HepG2 (cell line): ENCODE measurements at regions not wholly inside any gene's neighbourhood (a gene's known extent, or its start where the extent isn't known, plus 50 kb on each side); places are given as distances from the start of the nearest gene placed in this dataset.

ENCODE experiments used
- ATAC-seq: fragments of 200-7000 bp; cut with Tn5 transposase; 3 replicates; pipeline ENCODE4 v1.9.1; 2020; ENCODE audit warnings: mild to moderate bottlenecking, moderate library complexity
- BruUV-seq: library from RNA; stranded (reverse); fragments of 400-500 nt; replicated peaks from 2 replicates; lab custom pipeline; 2021; lab: Mats Ljungman, UMichigan
- CTCF ChIA-PET: fragments of 300-600 bp; formaldehyde crosslinking; extraction: SDS; loops from one replicate; lab custom pipeline; 2021; ENCODE audit warnings: low total read pairs, inconsistent platforms, low intra/inter-chr PET ratio; lab: Yijun Ruan, JAX
- POLR2A ChIA-PET: fragments of 350-600 bp; sonication (Branson Sonifier 250); formaldehyde crosslinking; loops from one replicate; lab custom pipeline; 2020; ENCODE audit warnings: antibody characterized with exemption, inconsistent platforms; lab: Yijun Ruan, JAX
- DNase-seq: peaks from one replicate; pipeline ENCODE4 v3.0.0-alpha.2; 2015; ENCODE audit warnings: low spot score
- FAIRE-seq: peaks from 3 replicates; lab custom pipeline; 2011; peaks lifted over from hg19 to GRCh38; lab: Jason Lieb, UNC
- H2AFZ ChIP-seq: one replicate; pipeline ENCODE4 v1.6.1; 2011; ENCODE audit warnings: low read length, inconsistent platforms
- H3K27ac ChIP-seq: fragments of 300-600 bp; 3 replicates; pipeline ENCODE4 v1.8.0; 2011; ENCODE audit warnings: mixed run types, mild to moderate bottlenecking, mixed read lengths, low read length, inconsistent platforms; ENCODE audit not compliant: insufficient read depth; ENCODE audit errors: extremely low read length
- H3K27me3 ChIP-seq, 2 experiments: fragments of 200-600 bp in 1 of 2; 2 replicates in 1 of 2; 3 replicates in 1 of 2; pipeline versions ENCODE4 v1.6.0 to v1.8.0; 2011; ENCODE audit warnings: low read length in 2 of 2, mild to moderate bottlenecking in 2 of 2, moderate library complexity in 2 of 2, inconsistent platforms in 1 of 2; ENCODE audit not compliant: insufficient read depth in 2 of 2, control insufficient read depth in 1 of 2
- H3K36me3 ChIP-seq, 2 experiments: fragments of 200-600 bp in 1 of 2; replicated peaks in 1 of 2; 2 replicates in 1 of 2; 3 replicates in 1 of 2; pipeline versions ENCODE4 v1.5.1 to v1.8.0; 2011; ENCODE audit warnings: low read length in 2 of 2, inconsistent platforms in 1 of 2; ENCODE audit not compliant: insufficient read depth in 2 of 2, control insufficient read depth in 1 of 2
- H3K4me1 ChIP-seq: 2 replicates; pipeline ENCODE4 v1.5.1; 2012; ENCODE audit warnings: low read length, inconsistent platforms; ENCODE audit not compliant: insufficient read depth
- H3K4me2 ChIP-seq: 2 replicates; pipeline ENCODE4 v1.6.0; 2011; ENCODE audit warnings: low read depth, low read length, inconsistent platforms
- H3K4me3 ChIP-seq, 3 experiments: fragments of 200-600 bp in 1 of 3; sonication (generic), shearing (Covaris generic) in 1 of 3; replicated peaks in 1 of 3; 2 replicates each; pipeline ENCODE4 v1.5.1; 2011 to 2016; ENCODE audit warnings: low read length in 3 of 3, inconsistent platforms in 2 of 3, low read depth in 2 of 3, mild to moderate bottlenecking in 2 of 3, control low read depth in 1 of 3, mixed read lengths in 1 of 3; ENCODE audit not compliant: insufficient read depth in 1 of 3
- H3K79me2 ChIP-seq: one replicate; pipeline ENCODE4 v1.6.1; 2011; ENCODE audit warnings: low read length, inconsistent platforms; ENCODE audit not compliant: insufficient read depth
- H3K9ac ChIP-seq: 2 replicates; pipeline ENCODE4 v1.6.0; 2011; ENCODE audit warnings: mild to moderate bottlenecking, low read depth, low read length, inconsistent platforms; ENCODE audit not compliant: insufficient read depth
- H3K9me3 ChIP-seq: 2 replicates; pipeline ENCODE4 v1.5.1; 2012; ENCODE audit warnings: mild to moderate bottlenecking, low read length
- H4K20me1 ChIP-seq: 2 replicates; pipeline ENCODE4 v1.6.0; 2011; ENCODE audit warnings: inconsistent platforms, mild to moderate bottlenecking, low read length, moderate library complexity; ENCODE audit not compliant: insufficient read depth
- CHD2 ChIP-seq: IDR thresholded peaks from 2 replicates; pipeline ENCODE4 v1.6.1; 2011; ENCODE audit warnings: low read depth, low read length, improper control_type of control experiment
- JDP2 ChIP-seq: sonication (generic); formaldehyde crosslinking; IDR thresholded peaks from 2 replicates; pipeline ENCODE4 v1.8.1; 2022; ENCODE audit warnings: missing genetic modification reagents, borderline replicate concordance
- JUNB ChIP-seq: sonication (generic); formaldehyde crosslinking; IDR thresholded peaks from 2 replicates; pipeline ENCODE4 v1.8.0; 2022; ENCODE audit warnings: missing genetic modification reagents, mild to moderate bottlenecking, borderline replicate concordance
- NCOR1 ChIP-seq: fragments of 200-600 bp; sonication (generic); IDR thresholded peaks from 2 replicates; pipeline ENCODE4 v1.7.0; 2017; ENCODE audit warnings: antibody characterized with exemption, low read length, borderline replicate concordance
- NRL ChIP-seq: sonication (generic); formaldehyde crosslinking; IDR thresholded peaks from 2 replicates; pipeline ENCODE4 v1.5.0; 2020; ENCODE audit warnings: missing genetic modification reagents, mild to moderate bottlenecking, moderate library complexity, borderline replicate concordance
- SNRNP70 ChIP-seq: fragments of 200-400 bp; formaldehyde crosslinking; IDR thresholded peaks from 2 replicates; pipeline ENCODE4 v1.6.1; 2017; ENCODE audit warnings: mild to moderate bottlenecking, low read depth, low read length, moderate library complexity
- TBL1XR1 ChIP-seq: fragments of 150-350 bp; IDR thresholded peaks from 2 replicates; pipeline ENCODE4 v1.6.1; 2014; ENCODE audit warnings: borderline replicate concordance, low read length; ENCODE audit not compliant: partially characterized antibody
- ZFP36 ChIP-seq: fragments of 150-350 bp; IDR thresholded peaks from 2 replicates; pipeline ENCODE4 v1.6.1; 2018; ENCODE audit warnings: borderline replicate concordance, low read length, low read depth; ENCODE audit not compliant: partially characterized antibody
- ZFP90 ChIP-seq: sonication (generic); formaldehyde crosslinking; IDR thresholded peaks from 2 replicates; pipeline ENCODE4 v1.8.0; 2022; ENCODE audit warnings: missing genetic modification reagents, mild to moderate bottlenecking, inconsistent platforms, borderline replicate concordance
- ZMYM3 ChIP-seq: sonication (generic); formaldehyde crosslinking; IDR thresholded peaks from 2 replicates; pipeline ENCODE4 v1.5.1; 2020; ENCODE audit warnings: mild to moderate bottlenecking, missing genetic modification reagents
- ZNF160 ChIP-seq: sonication (generic); formaldehyde crosslinking; IDR thresholded peaks from 2 replicates; pipeline ENCODE4 v1.8.0; 2022; ENCODE audit warnings: mild to moderate bottlenecking, inconsistent platforms, missing genetic modification reagents
- ZNF263 ChIP-seq: sonication (generic); formaldehyde crosslinking; IDR thresholded peaks from 2 replicates; pipeline ENCODE4 v1.4.0; 2020; ENCODE audit warnings: missing genetic modification reagents
- ZNF441 ChIP-seq: sonication (generic); formaldehyde crosslinking; IDR thresholded peaks from 2 replicates; pipeline ENCODE4 v1.7.0; 2021; ENCODE audit warnings: missing genetic modification reagents, borderline replicate concordance
- ZNF713 ChIP-seq: sonication (generic); formaldehyde crosslinking; IDR thresholded peaks from 2 replicates; pipeline ENCODE4 v1.4.0; 2020; ENCODE audit warnings: mild to moderate bottlenecking, missing genetic modification reagents
- WGBS: methylation state at CpG from one replicate; pipeline ENCODE4 v1.1.6; 2017; ENCODE audit warnings: low lambda C conversion rate; 5-methylcytosine and 5-hydroxymethylcytosine counted together
- in situ Hi-C: cut with HindIII; loops from 2 replicates; pipeline ENCODE4 v1.10.0; 2017; ENCODE audit warnings: low pct_unique_long_range_greater_than_20kb; ENCODE audit not compliant: extremely low pct_ligation_motif_present
- intact Hi-C: fragments of 100-400 bp; cut with micrococcal nuclease; formaldehyde crosslinking; loops from one replicate; pipeline ENCODE4 v1.10.0; 2022; ENCODE audit not compliant: unreplicated experiment

GRCh38 chr14:104522926-104523545 is 56.5 kb upstream of the C14orf180 start:
- no peak overlapping the region for H3K4me2 ChIP-seq
- no peaks in the 10 kb centered on the region for H3K36me3 ChIP-seq
- 7% methylated on average over 7 of the region's 13 CpGs for WGBS
- H3K79me2 ChIP-seq: no peaks in the 10 kb centered on the region
- no peak for TF ChIP-seq ZNF263
- no peak for TF ChIP-seq NRL (CRISPR knock-in tag)
- no peak for TF ChIP-seq ZNF441 (CRISPR knock-in tag)
- TF ChIP-seq TBL1XR1: no peak
- no peak for TF ChIP-seq CHD2
- CTCF ChIA-PET: no interaction called here
- H3K9ac ChIP-seq: no peak overlapping the region
- no peaks in the 10 kb centered on the region for H3K4me1 ChIP-seq
- H3K27me3 ChIP-seq: no peaks in the 10 kb centered on the region; a peak in 3 of 5 replicates
- POLR2A ChIA-PET: no interaction called here
- H4K20me1 ChIP-seq: no peaks in the 10 kb centered on the region
- intact Hi-C loops (no loop called here), in situ Hi-C loops (no loop called here)
- H3K27ac ChIP-seq: no peak overlapping the region
- ATAC-seq (no peak), FAIRE-seq (no peak), DNase-seq (no peak)
- H3K4me3 ChIP-seq: no peak overlapping the region
- H2AFZ ChIP-seq: no peak overlapping the region
- no TSS peak for BruUV-seq
- peaks cover 14% of the 10 kb centered on the region for H3K9me3 ChIP-seq

- CTCF ChIA-PET: no interaction called here
- no TSS peak for BruUV-seq
Observed at GRCh38 chr14:104523546-104523935, 56.0 kb upstream of the C14orf180 start.

More at GRCh38 chr14:104523546-104523935, 56.0 kb upstream of the C14orf180 start:
- Histone ChIP-seq H3K79me2 (no peaks in the 10 kb centered on the region), H3K27ac (no peak overlapping the region), H3K36me3 (no peaks in the 10 kb centered on the region), H4K20me1 (no peaks in the 10 kb centered on the region), H3K27me3 (no peaks in the 10 kb centered on the region; a peak in 3 of 5 replicates), H3K4me3 (no peak overlapping the region), H3K4me2 (no peak overlapping the region), H3K4me1 (no peaks in the 10 kb centered on the region), H3K9me3 (peaks cover 19% of the 10 kb centered on the region), H3K9ac (no peak overlapping the region), H2AFZ (no peak overlapping the region)
- intact Hi-C loops: no loop called here
- ATAC-seq (no peak), FAIRE-seq (no peak), DNase-seq (no peak)
- in situ Hi-C loops: no loop called here
- POLR2A ChIA-PET: no interaction called here
- no peak for TF ChIP-seq NRL (CRISPR knock-in tag)
- no peak for TF ChIP-seq ZNF713 (CRISPR knock-in tag)
- no peak for TF ChIP-seq JDP2 (CRISPR knock-in tag)
- TF ChIP-seq ZFP90 (CRISPR knock-in tag): no peak
- TF ChIP-seq SNRNP70: no peak
- TF ChIP-seq ZFP36: no peak
- no peak for TF ChIP-seq ZNF160 (CRISPR knock-in tag)
- TF ChIP-seq NCOR1: no peak
- TF ChIP-seq JUNB (CRISPR knock-in tag): no peak
- no peak for TF ChIP-seq ZMYM3 (CRISPR knock-in tag)
- 42% methylated on average over 6 of the region's 7 CpGs for WGBS
